NCI-H345 (cell line): ENCODE measurements at regions not wholly inside any gene's neighbourhood (a gene's known extent, or its start where the extent isn't known, plus 50 kb on each side); places are given as distances from the start of the nearest gene placed in this dataset.

Experiments
- DNase-seq: peaks from one replicate; lab custom pipeline; 2025; lab: John Stamatoyannopoulos, UW

GRCh38 chr1:234778221-234779159 lies 168.5 kb upstream of the IRF2BP2 start:
- no peak for DNase-seq

GRCh38 chr1:234777856-234778220 lies 167.9 kb upstream of the IRF2BP2 start:
- no peak for DNase-seq

GRCh38 chr1:234776876-234777855 lies 167.2 kb upstream of the IRF2BP2 start:
- DNase-seq: no peak

GRCh38 chr1:234776256-234776875 lies 166.4 kb upstream of the IRF2BP2 start:
- DNase-seq: no peak

- DNase-seq: no peak
These were observed 165.7 kb upstream of the IRF2BP2 start for GRCh38 chr1:234775477-234776246.

- no peak for DNase-seq
These were observed 165.0 kb upstream of the IRF2BP2 start for GRCh38 chr1:234774971-234775370.

- no peak for DNase-seq
These were observed 164.1 kb upstream of the IRF2BP2 start for GRCh38 chr1:234773936-234774677.

GRCh38 chr1:234772345-234773147 lies 162.6 kb upstream of the IRF2BP2 start:
- DNase-seq: no peak

- DNase-seq: peak; percentile 79
These were observed 161.8 kb upstream of the IRF2BP2 start for GRCh38 chr1:234771642-234772344.

GRCh38 chr1:234770924-234771540 lies 161.1 kb upstream of the IRF2BP2 start:
- DNase-seq: no peak

- no peak for DNase-seq
These were observed 160.2 kb upstream of the IRF2BP2 start for GRCh38 chr1:234769986-234770795.

- no peak for DNase-seq
These were observed 159.5 kb upstream of the IRF2BP2 start for GRCh38 chr1:234769284-234769985.

- DNase-seq: no peak
These were observed 158.7 kb upstream of the IRF2BP2 start for GRCh38 chr1:234768569-234769283.

GRCh38 chr1:234768171-234768568 lies 158.2 kb upstream of the IRF2BP2 start:
- DNase-seq: no peak

- no peak for DNase-seq
These were observed 155.7 kb upstream of the IRF2BP2 start for GRCh38 chr1:234765672-234766071.

- DNase-seq: no peak
These were observed 155.2 kb upstream of the IRF2BP2 start for GRCh38 chr1:234765181-234765580.

- DNase-seq: no peak
These were observed 153.9 kb upstream of the IRF2BP2 start for GRCh38 chr1:234763910-234764309.
